ENCODE measurements at regions not wholly inside any gene's neighbourhood (a gene's known extent, or its start where the extent isn't known, plus 50 kb on each side); places are given as distances from the start of the nearest gene placed in this dataset.

DNA sequence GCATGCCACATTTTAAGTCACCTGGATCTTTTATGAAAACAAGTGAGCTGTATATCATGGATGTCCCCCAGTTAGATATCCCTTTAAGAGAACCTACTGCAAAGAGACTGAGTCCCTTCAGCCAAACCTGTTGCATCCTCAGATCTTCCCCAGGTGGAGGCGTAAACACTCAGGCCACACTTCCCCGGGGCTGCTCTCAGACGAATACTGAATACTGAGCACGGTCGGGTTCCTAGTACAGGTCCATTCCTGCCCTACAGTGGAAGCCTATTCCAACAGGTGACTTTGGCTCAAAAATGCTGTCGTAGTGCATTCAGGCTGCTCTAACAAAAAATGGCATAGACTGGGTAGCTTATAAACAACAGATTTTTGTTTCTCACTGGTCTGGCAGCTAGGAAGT, 320.2 kb upstream of the CLNK start (continued):
- TF ChIP-seq, protein P1, sequence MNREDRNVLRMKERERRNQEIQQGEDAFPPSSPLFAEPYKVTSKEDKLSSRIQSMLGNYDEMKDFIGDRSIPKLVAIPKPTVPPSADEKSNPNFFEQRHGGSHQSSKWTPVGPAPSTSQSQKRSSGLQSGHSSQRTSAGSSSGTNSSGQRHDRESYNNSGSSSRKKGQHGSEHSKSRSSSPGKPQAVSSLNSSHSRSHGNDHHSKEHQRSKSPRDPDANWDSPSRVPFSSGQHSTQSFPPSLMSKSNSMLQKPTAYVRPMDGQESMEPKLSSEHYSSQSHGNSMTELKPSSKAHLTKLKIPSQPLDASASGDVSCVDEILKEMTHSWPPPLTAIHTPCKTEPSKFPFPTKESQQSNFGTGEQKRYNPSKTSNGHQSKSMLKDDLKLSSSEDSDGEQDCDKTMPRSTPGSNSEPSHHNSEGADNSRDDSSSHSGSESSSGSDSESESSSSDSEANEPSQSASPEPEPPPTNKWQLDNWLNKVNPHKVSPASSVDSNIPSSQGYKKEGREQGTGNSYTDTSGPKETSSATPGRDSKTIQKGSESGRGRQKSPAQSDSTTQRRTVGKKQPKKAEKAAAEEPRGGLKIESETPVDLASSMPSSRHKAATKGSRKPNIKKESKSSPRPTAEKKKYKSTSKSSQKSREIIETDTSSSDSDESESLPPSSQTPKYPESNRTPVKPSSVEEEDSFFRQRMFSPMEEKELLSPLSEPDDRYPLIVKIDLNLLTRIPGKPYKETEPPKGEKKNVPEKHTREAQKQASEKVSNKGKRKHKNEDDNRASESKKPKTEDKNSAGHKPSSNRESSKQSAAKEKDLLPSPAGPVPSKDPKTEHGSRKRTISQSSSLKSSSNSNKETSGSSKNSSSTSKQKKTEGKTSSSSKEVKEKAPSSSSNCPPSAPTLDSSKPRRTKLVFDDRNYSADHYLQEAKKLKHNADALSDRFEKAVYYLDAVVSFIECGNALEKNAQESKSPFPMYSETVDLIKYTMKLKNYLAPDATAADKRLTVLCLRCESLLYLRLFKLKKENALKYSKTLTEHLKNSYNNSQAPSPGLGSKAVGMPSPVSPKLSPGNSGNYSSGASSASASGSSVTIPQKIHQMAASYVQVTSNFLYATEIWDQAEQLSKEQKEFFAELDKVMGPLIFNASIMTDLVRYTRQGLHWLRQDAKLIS (CRISPR knock-in tag; IDR thresholded peaks at IDR 0.05; ENCODE audit: borderline replicate concordance), result no peak
- TF ChIP-seq IRF2 (CRISPR knock-in tag; IDR thresholded peaks at IDR 0.05; ENCODE audit: borderline replicate concordance, low read depth), result no peak
- TF ChIP-seq TP53 (CRISPR knock-in tag; IDR thresholded peaks at IDR 0.05), result no peak
- no peak for TF ChIP-seq ZNF423 (CRISPR knock-in tag; IDR thresholded peaks at IDR 0.05)
- TF ChIP-seq, protein P2, sequence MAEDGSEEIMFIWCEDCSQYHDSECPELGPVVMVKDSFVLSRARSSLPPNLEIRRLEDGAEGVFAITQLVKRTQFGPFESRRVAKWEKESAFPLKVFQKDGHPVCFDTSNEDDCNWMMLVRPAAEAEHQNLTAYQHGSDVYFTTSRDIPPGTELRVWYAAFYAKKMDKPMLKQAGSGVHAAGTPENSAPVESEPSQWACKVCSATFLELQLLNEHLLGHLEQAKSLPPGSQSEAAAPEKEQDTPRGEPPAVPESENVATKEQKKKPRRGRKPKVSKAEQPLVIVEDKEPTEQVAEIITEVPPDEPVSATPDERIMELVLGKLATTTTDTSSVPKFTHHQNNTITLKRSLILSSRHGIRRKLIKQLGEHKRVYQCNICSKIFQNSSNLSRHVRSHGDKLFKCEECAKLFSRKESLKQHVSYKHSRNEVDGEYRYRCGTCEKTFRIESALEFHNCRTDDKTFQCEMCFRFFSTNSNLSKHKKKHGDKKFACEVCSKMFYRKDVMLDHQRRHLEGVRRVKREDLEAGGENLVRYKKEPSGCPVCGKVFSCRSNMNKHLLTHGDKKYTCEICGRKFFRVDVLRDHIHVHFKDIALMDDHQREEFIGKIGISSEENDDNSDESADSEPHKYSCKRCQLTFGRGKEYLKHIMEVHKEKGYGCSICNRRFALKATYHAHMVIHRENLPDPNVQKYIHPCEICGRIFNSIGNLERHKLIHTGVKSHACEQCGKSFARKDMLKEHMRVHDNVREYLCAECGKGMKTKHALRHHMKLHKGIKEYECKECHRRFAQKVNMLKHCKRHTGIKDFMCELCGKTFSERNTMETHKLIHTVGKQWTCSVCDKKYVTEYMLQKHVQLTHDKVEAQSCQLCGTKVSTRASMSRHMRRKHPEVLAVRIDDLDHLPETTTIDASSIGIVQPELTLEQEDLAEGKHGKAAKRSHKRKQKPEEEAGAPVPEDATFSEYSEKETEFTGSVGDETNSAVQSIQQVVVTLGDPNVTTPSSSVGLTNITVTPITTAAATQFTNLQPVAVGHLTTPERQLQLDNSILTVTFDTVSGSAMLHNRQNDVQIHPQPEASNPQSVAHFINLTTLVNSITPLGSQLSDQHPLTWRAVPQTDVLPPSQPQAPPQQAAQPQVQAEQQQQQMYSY (CRISPR knock-in tag; IDR thresholded peaks at IDR 0.05), result no peak
- no peak for TF ChIP-seq ZNF219 (CRISPR knock-in tag; IDR thresholded peaks at IDR 0.05; ENCODE audit: borderline replicate concordance)
- no peak for TF ChIP-seq ZNF232 (CRISPR knock-in tag; IDR thresholded peaks at IDR 0.05)
- no peak for TF ChIP-seq NFE2L1 (CRISPR knock-in tag; IDR thresholded peaks at IDR 0.05)
- no peak for TF ChIP-seq ESRRA (CRISPR knock-in tag; IDR thresholded peaks at IDR 0.05; ENCODE audit: borderline replicate concordance)
- TF ChIP-seq, protein P3, sequence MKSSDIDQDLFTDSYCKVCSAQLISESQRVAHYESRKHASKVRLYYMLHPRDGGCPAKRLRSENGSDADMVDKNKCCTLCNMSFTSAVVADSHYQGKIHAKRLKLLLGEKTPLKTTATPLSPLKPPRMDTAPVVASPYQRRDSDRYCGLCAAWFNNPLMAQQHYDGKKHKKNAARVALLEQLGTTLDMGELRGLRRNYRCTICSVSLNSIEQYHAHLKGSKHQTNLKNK (CRISPR knock-in tag; IDR thresholded peaks at IDR 0.05), result no peak
- TF ChIP-seq, protein P4, sequence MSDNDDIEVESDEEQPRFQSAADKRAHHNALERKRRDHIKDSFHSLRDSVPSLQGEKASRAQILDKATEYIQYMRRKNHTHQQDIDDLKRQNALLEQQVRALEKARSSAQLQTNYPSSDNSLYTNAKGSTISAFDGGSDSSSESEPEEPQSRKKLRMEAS (CRISPR knock-in tag; IDR thresholded peaks at IDR 0.05), result no peak
- no peak for TF ChIP-seq ZNF416 (CRISPR knock-in tag; IDR thresholded peaks at IDR 0.05)
- no peak for TF ChIP-seq SMAD4 (CRISPR knock-in tag; IDR thresholded peaks at IDR 0.05)
- TF ChIP-seq CREM (CRISPR knock-in tag; IDR thresholded peaks at IDR 0.05), result no peak
- TF ChIP-seq NFATC4 (CRISPR knock-in tag; IDR thresholded peaks at IDR 0.05), result no peak
- TF ChIP-seq JUN (CRISPR knock-in tag; IDR thresholded peaks at IDR 0.05), result no peak
- TF ChIP-seq PRRX2 (CRISPR knock-in tag; IDR thresholded peaks at IDR 0.05), result no peak
- no peak for TF ChIP-seq HMGA2 (CRISPR knock-in tag; IDR thresholded peaks at IDR 0.05)

DNA sequence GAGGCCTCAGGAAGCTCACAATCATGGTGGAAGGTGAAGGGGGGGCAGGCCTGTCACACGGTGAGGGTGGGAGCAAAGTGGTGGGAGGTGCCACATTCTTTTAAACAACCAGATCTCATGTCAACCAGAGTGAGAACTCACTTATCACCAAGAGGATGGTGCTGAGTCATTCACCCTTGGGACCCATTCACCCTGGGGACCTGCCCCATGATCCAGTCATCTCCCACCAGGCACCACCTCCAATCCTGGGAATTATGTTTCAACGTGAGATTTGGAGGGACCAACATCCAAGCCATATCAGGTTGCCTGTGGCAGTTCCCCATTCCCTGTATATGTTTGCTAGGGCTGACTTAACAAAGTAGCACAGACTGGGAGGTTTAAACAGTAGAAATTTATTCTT, 318.4 kb upstream of the CLNK start:
- no peak for TF ChIP-seq ZNF671 (CRISPR knock-in tag; IDR thresholded peaks at IDR 0.05)
- TF ChIP-seq ETV6 (CRISPR knock-in tag; IDR thresholded peaks at IDR 0.05), result no peak
- no peak for TF ChIP-seq OVOL2 (CRISPR knock-in tag; IDR thresholded peaks at IDR 0.05; ENCODE audit: borderline replicate concordance)
- TF ChIP-seq ZNF416 (CRISPR knock-in tag; IDR thresholded peaks at IDR 0.05), result no peak
- TF ChIP-seq, protein P5, sequence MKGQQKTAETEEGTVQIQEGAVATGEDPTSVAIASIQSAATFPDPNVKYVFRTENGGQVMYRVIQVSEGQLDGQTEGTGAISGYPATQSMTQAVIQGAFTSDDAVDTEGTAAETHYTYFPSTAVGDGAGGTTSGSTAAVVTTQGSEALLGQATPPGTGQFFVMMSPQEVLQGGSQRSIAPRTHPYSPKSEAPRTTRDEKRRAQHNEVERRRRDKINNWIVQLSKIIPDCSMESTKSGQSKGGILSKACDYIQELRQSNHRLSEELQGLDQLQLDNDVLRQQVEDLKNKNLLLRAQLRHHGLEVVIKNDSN (CRISPR knock-in tag; IDR thresholded peaks at IDR 0.05), result no peak
- TF ChIP-seq, protein P6, sequence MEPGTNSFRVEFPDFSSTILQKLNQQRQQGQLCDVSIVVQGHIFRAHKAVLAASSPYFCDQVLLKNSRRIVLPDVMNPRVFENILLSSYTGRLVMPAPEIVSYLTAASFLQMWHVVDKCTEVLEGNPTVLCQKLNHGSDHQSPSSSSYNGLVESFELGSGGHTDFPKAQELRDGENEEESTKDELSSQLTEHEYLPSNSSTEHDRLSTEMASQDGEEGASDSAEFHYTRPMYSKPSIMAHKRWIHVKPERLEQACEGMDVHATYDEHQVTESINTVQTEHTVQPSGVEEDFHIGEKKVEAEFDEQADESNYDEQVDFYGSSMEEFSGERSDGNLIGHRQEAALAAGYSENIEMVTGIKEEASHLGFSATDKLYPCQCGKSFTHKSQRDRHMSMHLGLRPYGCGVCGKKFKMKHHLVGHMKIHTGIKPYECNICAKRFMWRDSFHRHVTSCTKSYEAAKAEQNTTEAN (CRISPR knock-in tag; IDR thresholded peaks at IDR 0.05), result no peak
- no peak for TF ChIP-seq GTF2I (CRISPR knock-in tag; conservative IDR thresholded peaks at IDR 0.05)
- TF ChIP-seq, protein P7, sequence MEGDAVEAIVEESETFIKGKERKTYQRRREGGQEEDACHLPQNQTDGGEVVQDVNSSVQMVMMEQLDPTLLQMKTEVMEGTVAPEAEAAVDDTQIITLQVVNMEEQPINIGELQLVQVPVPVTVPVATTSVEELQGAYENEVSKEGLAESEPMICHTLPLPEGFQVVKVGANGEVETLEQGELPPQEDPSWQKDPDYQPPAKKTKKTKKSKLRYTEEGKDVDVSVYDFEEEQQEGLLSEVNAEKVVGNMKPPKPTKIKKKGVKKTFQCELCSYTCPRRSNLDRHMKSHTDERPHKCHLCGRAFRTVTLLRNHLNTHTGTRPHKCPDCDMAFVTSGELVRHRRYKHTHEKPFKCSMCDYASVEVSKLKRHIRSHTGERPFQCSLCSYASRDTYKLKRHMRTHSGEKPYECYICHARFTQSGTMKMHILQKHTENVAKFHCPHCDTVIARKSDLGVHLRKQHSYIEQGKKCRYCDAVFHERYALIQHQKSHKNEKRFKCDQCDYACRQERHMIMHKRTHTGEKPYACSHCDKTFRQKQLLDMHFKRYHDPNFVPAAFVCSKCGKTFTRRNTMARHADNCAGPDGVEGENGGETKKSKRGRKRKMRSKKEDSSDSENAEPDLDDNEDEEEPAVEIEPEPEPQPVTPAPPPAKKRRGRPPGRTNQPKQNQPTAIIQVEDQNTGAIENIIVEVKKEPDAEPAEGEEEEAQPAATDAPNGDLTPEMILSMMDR (IDR thresholded peaks at IDR 0.05), result no peak
- TF ChIP-seq NR3C1 (CRISPR knock-in tag; conservative IDR thresholded peaks at IDR 0.05; ENCODE audit: low read depth), result no peak
- Mint-ChIP-seq H3K4me1 (peaks cover 8% of the 10 kb centered on the region), H3K36me3 (peaks cover 44% of the 10 kb centered on the region), H3K9me3 (peaks cover 74% of the 10 kb centered on the region), H3K27me3 (ENCODE audit: low read depth) (no peaks in the 10 kb centered on the region; the same call in 1 of the 2 replicates), H3K4me3 (no peak overlapping the region), H3K27ac (no peak overlapping the region)
- ChIA-PET CTCF (no interaction called here), POLR2A (no interaction called here)
- DNase-seq (ENCODE audit: low spot score) (no peak), ATAC-seq (no peak)
